Superior temporal gyrus (tissue), 1 donor: ENCODE measurements at regions not wholly inside any gene's neighbourhood (a gene's known extent, or its start where the extent isn't known, plus 50 kb on each side); places are given as distances from the start of the nearest gene placed in this dataset.

Experiments
- DNase-seq: peaks from one replicate; pipeline ENCODE4 v3.0.0-alpha.2; 2016; ENCODE audit errors: extremely low spot score

- DNase-seq, result no peak
Measured at GRCh38 chr20:50301165-50301564, 110.5 kb downstream of the CEBPB start.

GRCh38 chr20:50301712-50302111 lies 111.1 kb downstream of the CEBPB start:
- DNase-seq, result no peak

- no peak for DNase-seq
Measured at GRCh38 chr20:50302341-50303057, 111.9 kb downstream of the CEBPB start.

- DNase-seq, result peak; percentile 49
Measured at GRCh38 chr20:50303573-50304500, 113.2 kb downstream of the CEBPB start.

- DNase-seq, result no peak
Measured at GRCh38 chr20:50304501-50304856, 113.8 kb downstream of the CEBPB start.

- no peak for DNase-seq
Measured at GRCh38 chr20:50304923-50305635, 114.4 kb downstream of the CEBPB start.

- no peak for DNase-seq
Measured at GRCh38 chr20:50305636-50306477, 115.2 kb downstream of the CEBPB start.

GRCh38 chr20:50306478-50307423 lies 116.1 kb downstream of the CEBPB start:
- no peak for DNase-seq

- DNase-seq, result no peak
Measured at GRCh38 chr20:50308166-50308512, 117.5 kb downstream of the CEBPB start.

GRCh38 chr20:50308513-50309279 lies 118.1 kb downstream of the CEBPB start:
- DNase-seq, result no peak

- no peak for DNase-seq
Measured at GRCh38 chr20:50309280-50309763, 118.7 kb downstream of the CEBPB start.

GRCh38 chr20:50309764-50310672 lies 119.4 kb downstream of the CEBPB start:
- no peak for DNase-seq

- no peak for DNase-seq
Measured at GRCh38 chr20:50310673-50311051, 120.0 kb downstream of the CEBPB start.

- no peak for DNase-seq
Measured at GRCh38 chr20:50311308-50312001, 120.8 kb downstream of the CEBPB start.

- no peak for DNase-seq
Measured at GRCh38 chr20:50312002-50312681, 121.5 kb downstream of the CEBPB start.

GRCh38 chr20:50312682-50313521 lies 122.3 kb downstream of the CEBPB start:
- no peak for DNase-seq

- DNase-seq, result no peak
Measured at GRCh38 chr20:50313522-50313820, 122.8 kb downstream of the CEBPB start.
